Mesenchymal stem cell (in vitro differentiated cells and primary cell): ENCODE measurements at regions not wholly inside any gene's neighbourhood (a gene's known extent, or its start where the extent isn't known, plus 50 kb on each side); places are given as distances from the start of the nearest gene placed in this dataset.
"Not testable (repeated sequence)": the region's sequence is repeated elsewhere in the genome, so short reads cannot be mapped to it uniquely, and the experiment has no call there.

Experiments
- DNase-seq: peaks from one replicate; pipeline ENCODE4 v3.0.0-alpha.2; 2013
- H2AFZ ChIP-seq: one replicate; pipeline ENCODE4 v1.6.1; 2013; ENCODE audit warnings: low read depth, mild to moderate bottlenecking, control low read depth, inconsistent platforms, low read length, moderate library complexity
- H2AK5ac ChIP-seq: 2 replicates; pipeline ENCODE4 v1.6.1; 2013; ENCODE audit warnings: low read length, moderate library complexity, mild to moderate bottlenecking, inconsistent platforms; ENCODE audit not compliant: severe bottlenecking
- H2BK120ac ChIP-seq: one replicate; pipeline ENCODE4 v1.6.1; 2013; ENCODE audit warnings: low read depth, mild to moderate bottlenecking, inconsistent platforms, low read length, moderate library complexity
- H2BK12ac ChIP-seq, 2 experiments: one replicate each; pipeline ENCODE4 v1.6.1; 2013; ENCODE audit warnings: inconsistent platforms in 2 of 2, low read length in 2 of 2, mild to moderate bottlenecking in 2 of 2, moderate library complexity in 2 of 2, control low read depth in 1 of 2
- H2BK15ac ChIP-seq: one replicate; pipeline ENCODE4 v1.6.1; 2013; ENCODE audit warnings: mild to moderate bottlenecking, low read depth, inconsistent platforms; ENCODE audit not compliant: poor library complexity, severe bottlenecking
- H2BK5ac ChIP-seq: 2 replicates; pipeline ENCODE4 v1.6.1; 2013; ENCODE audit warnings: low read depth, mild to moderate bottlenecking, low read length, control low read depth, inconsistent platforms; ENCODE audit not compliant: poor library complexity, severe bottlenecking
- H3K14ac ChIP-seq, 2 experiments: one replicate each; pipeline ENCODE4 v1.6.1; 2013; ENCODE audit warnings: inconsistent platforms in 2 of 2, low read length in 2 of 2, control low read depth in 1 of 2, mild to moderate bottlenecking in 1 of 2, moderate library complexity in 1 of 2
- H3K18ac ChIP-seq, 2 experiments: one replicate each; pipeline ENCODE4 v1.6.1; 2013; ENCODE audit warnings: inconsistent platforms in 2 of 2, low read length in 2 of 2, control low read depth in 1 of 2, low read depth in 1 of 2, mild to moderate bottlenecking in 1 of 2
- H3K23ac ChIP-seq, 2 experiments: one replicate each; pipeline ENCODE4 v1.6.1; 2013; ENCODE audit warnings: inconsistent platforms in 2 of 2, low read length in 2 of 2, mild to moderate bottlenecking in 2 of 2, moderate library complexity in 2 of 2, control low read depth in 1 of 2
- H3K27ac ChIP-seq: 2 replicates; pipeline ENCODE4 v1.5.1; 2013; ENCODE audit warnings: mild to moderate bottlenecking, moderate library complexity, low read length, control low read depth, inconsistent platforms; ENCODE audit not compliant: poor library complexity, severe bottlenecking
- H3K27me3 ChIP-seq, 2 experiments: 2 replicates each; pipeline versions ENCODE4 v1.6.1 to v1.7.0; 2013; ENCODE audit warnings: low read length in 2 of 2, mild to moderate bottlenecking in 2 of 2, moderate library complexity in 2 of 2, control low read depth in 1 of 2, inconsistent platforms in 1 of 2; ENCODE audit not compliant: control insufficient read depth in 1 of 2, insufficient read depth in 1 of 2
- H3K36me3 ChIP-seq, 2 experiments: 2 replicates each; pipeline versions ENCODE4 v1.6.1 to v1.7.0; 2013; ENCODE audit warnings: low read length in 2 of 2, control low read depth in 1 of 2, inconsistent platforms in 1 of 2, low read depth in 1 of 2, mild to moderate bottlenecking in 1 of 2; ENCODE audit not compliant: insufficient read depth in 2 of 2, control insufficient read depth in 1 of 2
- H3K4ac ChIP-seq, 2 experiments: one replicate each; pipeline ENCODE4 v1.6.1; 2013; ENCODE audit warnings: inconsistent platforms in 2 of 2, low read length in 2 of 2, mild to moderate bottlenecking in 2 of 2, moderate library complexity in 2 of 2, control low read depth in 1 of 2, low read depth in 1 of 2
- H3K4me1 ChIP-seq: 2 replicates; pipeline ENCODE4 v1.6.1; 2013; ENCODE audit warnings: low read depth, low read length, control low read depth; ENCODE audit not compliant: control insufficient read depth, insufficient read depth
- H3K4me2 ChIP-seq: 2 replicates; pipeline ENCODE4 v1.6.1; 2013; ENCODE audit warnings: low read length, mild to moderate bottlenecking, inconsistent platforms; ENCODE audit not compliant: poor library complexity, severe bottlenecking
- H3K4me3 ChIP-seq, 2 experiments: 2 replicates each; pipeline versions ENCODE4 v1.5.1 to v1.7.0; 2013; ENCODE audit warnings: low read length in 2 of 2, mild to moderate bottlenecking in 2 of 2, control low read depth in 1 of 2, low read depth in 1 of 2; ENCODE audit not compliant: insufficient read depth in 1 of 2
- H3K79me1 ChIP-seq: replicated peaks from 2 replicates; pipeline ENCODE4 v1.6.1; 2013; ENCODE audit warnings: mild to moderate bottlenecking, control low read depth, low read length, inconsistent platforms; ENCODE audit not compliant: poor library complexity, severe bottlenecking
- H3K9ac ChIP-seq: 2 replicates; pipeline ENCODE4 v1.7.0; 2013; ENCODE audit warnings: mild to moderate bottlenecking, low read length, moderate library complexity
- H3K9me3 ChIP-seq: 2 replicates; pipeline ENCODE4 v1.7.0; 2013; ENCODE audit warnings: mild to moderate bottlenecking, low read length; ENCODE audit not compliant: control insufficient read depth
- H4K8ac ChIP-seq: one replicate; pipeline ENCODE4 v1.6.1; 2013; ENCODE audit warnings: inconsistent platforms, mild to moderate bottlenecking, low read length, moderate library complexity
- H4K91ac ChIP-seq: one replicate; pipeline ENCODE4 v1.6.1; 2013; ENCODE audit warnings: mild to moderate bottlenecking, low read length, inconsistent platforms
- WGBS: methylation state at CpG from one replicate; pipeline ENCODE4 v1.1.7; 2013; ENCODE audit warnings: mixed read lengths; 5-methylcytosine and 5-hydroxymethylcytosine counted together

DNA sequence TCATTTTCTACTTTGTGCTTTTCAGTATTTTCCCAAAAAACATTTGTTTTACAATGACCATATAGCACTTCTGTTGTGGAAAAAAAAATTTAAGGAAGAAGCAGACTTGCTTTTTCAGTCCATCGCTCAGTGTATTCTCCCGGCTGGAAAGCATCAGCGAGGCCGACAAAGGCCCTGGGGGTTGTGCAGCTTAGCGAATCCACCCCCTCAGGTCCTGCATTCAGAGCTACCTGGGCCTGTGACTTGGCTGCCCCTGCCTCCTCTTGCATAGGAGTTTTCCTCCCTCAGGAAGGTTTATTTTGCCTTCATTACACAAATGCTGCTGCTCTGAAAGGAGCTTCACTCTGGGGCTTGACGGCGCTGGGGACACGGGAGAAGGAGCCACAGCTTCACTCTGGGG is 244.4 kb upstream of the MGAT5 start:
- H3K27me3 ChIP-seq: peaks cover 3 to 6% of the 10 kb centered on the region in 2 experiments
- no peak for DNase-seq
- no peaks in the 10 kb centered on the region for H3K9me3 ChIP-seq
- no peak overlapping the region for H2BK15ac ChIP-seq
- 95% methylated on average over 8 of the region's 8 CpGs for WGBS
- H4K91ac ChIP-seq: no peak overlapping the region
- no peaks in the 10 kb centered on the region for H3K79me1 ChIP-seq
- H3K27ac ChIP-seq: no peak overlapping the region
- no peak overlapping the region for H2BK12ac ChIP-seq
- H3K4me2 ChIP-seq: no peak overlapping the region
- H2BK120ac ChIP-seq: no peak overlapping the region
- no peak overlapping the region for H3K14ac ChIP-seq
- H3K4ac ChIP-seq: no peak overlapping the region
- H3K4me3 ChIP-seq: no peak overlapping the region
- H3K23ac ChIP-seq: peak overlapping the region in 1 of 2 experiments; percentile 71
- no peak overlapping the region for H4K8ac ChIP-seq
- no peak overlapping the region for H3K9ac ChIP-seq
- H2AK5ac ChIP-seq: no peak overlapping the region
- no peaks in the 10 kb centered on the region for H3K4me1 ChIP-seq
- H3K18ac ChIP-seq: no peak overlapping the region
- H2BK5ac ChIP-seq: no peak overlapping the region
- H2AFZ ChIP-seq: no peak overlapping the region
- no peaks in the 10 kb centered on the region for H3K36me3 ChIP-seq

DNA sequence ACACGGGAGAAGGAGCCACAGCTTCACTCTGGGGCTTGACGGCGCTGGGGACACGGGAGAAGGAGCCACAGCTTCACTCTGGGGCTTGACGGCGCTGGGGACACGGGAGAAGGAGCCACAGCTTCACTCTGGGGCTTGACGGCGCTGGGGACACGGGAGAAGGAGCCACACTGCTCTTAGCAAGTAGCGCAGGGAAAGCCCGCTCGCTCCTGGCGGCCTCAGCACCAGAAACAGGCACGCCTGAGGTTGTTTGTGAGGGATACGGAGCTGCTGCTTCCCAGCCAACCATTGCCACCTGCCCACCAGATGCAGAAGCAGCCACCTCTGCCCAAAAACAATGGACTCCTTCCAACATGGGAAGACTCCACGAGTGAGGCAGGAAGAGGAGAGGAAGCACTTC is 244.0 kb upstream of the MGAT5 start:
- H2BK15ac ChIP-seq, H3K4me1 ChIP-seq, H2BK120ac ChIP-seq, H3K4ac ChIP-seq, H3K36me3 ChIP-seq, H3K27me3 ChIP-seq, H3K23ac ChIP-seq, H4K91ac ChIP-seq, H4K8ac ChIP-seq, H3K27ac ChIP-seq, H3K4me3 ChIP-seq, H3K4me2 ChIP-seq, H3K18ac ChIP-seq, H2BK5ac ChIP-seq, H2BK12ac ChIP-seq, H3K79me1 ChIP-seq, H3K9me3 ChIP-seq, H3K9ac ChIP-seq, H2AK5ac ChIP-seq, DNase-seq: not testable (repeated sequence)
- 92% methylated on average over 10 of the region's 17 CpGs for WGBS
- H2AFZ ChIP-seq: peak overlapping the region; percentile 64
- H3K14ac ChIP-seq: peak overlapping the region in 1 of 2 experiments; percentile 51

DNA sequence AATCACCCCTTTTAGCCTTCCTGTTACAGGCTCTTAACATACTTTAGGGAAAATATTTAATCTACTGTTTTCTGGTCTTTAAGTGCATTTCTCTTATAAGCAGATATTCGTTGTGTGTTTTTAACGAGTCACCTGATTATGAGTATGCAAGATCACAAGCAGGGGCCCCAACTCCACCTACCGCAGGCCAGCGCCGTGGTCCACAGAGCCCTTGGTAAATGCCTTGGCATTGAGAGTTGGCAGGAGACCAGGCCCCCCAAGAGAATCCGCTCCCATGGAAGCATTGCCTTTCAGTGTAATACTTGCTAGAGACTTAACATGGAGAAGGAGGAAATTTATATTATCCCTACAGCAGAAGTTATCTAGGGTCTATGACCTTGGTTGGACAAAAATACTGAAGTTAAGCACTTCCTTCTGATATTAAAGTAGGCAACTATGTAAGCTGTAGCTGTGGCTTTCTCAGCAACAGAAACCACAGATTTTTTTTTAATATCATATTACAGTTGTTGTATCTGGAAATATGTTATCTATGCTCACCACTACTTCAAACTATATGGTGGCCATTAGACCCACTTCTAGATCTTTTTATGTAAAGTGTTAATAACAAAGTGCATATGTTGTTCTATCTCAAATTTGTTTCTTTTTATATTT is 241.8 kb upstream of the MGAT5 start:
- Histone ChIP-seq H3K4me2 (no peak overlapping the region), H2BK120ac (no peak overlapping the region), H2BK15ac (no peak overlapping the region), H3K14ac (no peak overlapping the region), H4K8ac (no peak overlapping the region), H2AFZ (no peak overlapping the region), H3K4me3 (no peak overlapping the region), H3K9ac (no peak overlapping the region), H3K23ac (no peak overlapping the region), H2BK12ac (no peak overlapping the region), H3K9me3 (no peaks in the 10 kb centered on the region), H3K4ac (no peak overlapping the region), H3K79me1 (no peaks in the 10 kb centered on the region), H2AK5ac (no peak overlapping the region), H4K91ac (no peak overlapping the region), H3K18ac (no peak overlapping the region), H3K27me3 (peaks cover 3 to 6% of the 10 kb centered on the region in 2 experiments), H3K4me1 (no peaks in the 10 kb centered on the region), H3K36me3 (no peaks in the 10 kb centered on the region), H2BK5ac (no peak overlapping the region), H3K27ac (no peak overlapping the region)
- 91% methylated on average over 6 of the region's 6 CpGs for WGBS
- DNase-seq: no peak

DNA sequence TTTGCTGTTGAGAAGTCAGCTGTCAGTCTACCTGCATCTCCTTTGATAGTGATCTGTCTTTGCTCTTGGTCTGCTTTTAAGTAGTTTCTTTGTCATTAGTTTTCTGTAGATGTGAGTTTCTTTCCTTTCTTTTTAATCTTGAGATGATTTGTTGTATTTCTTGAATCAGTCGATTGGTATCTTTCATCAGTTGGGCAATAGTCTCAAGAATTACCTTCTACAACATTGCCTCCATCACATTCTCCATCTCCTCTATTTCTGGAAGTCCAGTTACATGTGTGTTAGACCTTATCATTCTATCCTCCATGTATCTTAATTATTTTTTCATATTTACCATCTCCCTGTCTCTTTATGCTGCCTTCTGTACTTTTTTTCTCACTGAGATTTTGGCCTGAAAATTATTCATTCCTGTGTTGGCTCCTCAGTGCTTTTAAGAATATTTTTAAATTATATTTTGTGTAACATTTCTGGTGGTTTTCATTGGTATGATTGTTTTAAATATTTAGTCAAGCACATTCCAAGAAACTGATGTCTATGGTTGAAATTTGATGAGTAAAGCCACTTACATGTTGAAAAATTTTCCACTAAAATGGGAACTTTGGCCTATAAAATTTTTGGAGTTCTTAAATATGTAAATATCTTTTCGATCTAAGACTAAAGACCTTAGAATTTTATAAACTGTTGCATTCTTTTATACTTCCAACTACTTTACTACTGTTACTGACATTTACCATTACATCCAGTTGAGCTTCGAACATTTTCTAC is 239.5 kb upstream of the MGAT5 start:
- no peak for DNase-seq
- Histone ChIP-seq H3K4me1 (no peaks in the 10 kb centered on the region), H3K79me1 (no peaks in the 10 kb centered on the region), H3K27me3 (peaks cover 3 to 4% of the 10 kb centered on the region in 2 experiments), H2BK120ac (no peak overlapping the region), H3K23ac (no peak overlapping the region), H3K27ac (no peak overlapping the region), H3K14ac (no peak overlapping the region), H3K36me3 (no peaks in the 10 kb centered on the region), H4K91ac (no peak overlapping the region), H2BK5ac (no peak overlapping the region), H3K18ac (no peak overlapping the region), H3K9me3 (no peaks in the 10 kb centered on the region), H3K4ac (no peak overlapping the region), H2AFZ (no peak overlapping the region), H3K9ac (no peak overlapping the region), H3K4me3 (no peak overlapping the region), H3K4me2 (no peak overlapping the region), H2BK15ac (no peak overlapping the region), H4K8ac (no peak overlapping the region), H2AK5ac (no peak overlapping the region), H2BK12ac (no peak overlapping the region)
- WGBS: 98% methylated on average over 3 of the region's 3 CpGs
